HL-60 (cell line): ENCODE measurements at regions not wholly inside any gene's neighbourhood (a gene's known extent, or its start where the extent isn't known, plus 50 kb on each side); places are given as distances from the start of the nearest gene placed in this dataset.

Experiments
- CTCF ChIP-seq: IDR thresholded peaks from one replicate; pipeline ENCODE4 v1.5.1; 2011; ENCODE audit warnings: low read length, control low read depth, inconsistent platforms; ENCODE audit not compliant: insufficient read depth
- POLR2AphosphoS5 ChIP-seq: IDR thresholded peaks from 2 replicates; pipeline ENCODE4 v1.6.1; 2012; ENCODE audit warnings: low read depth
- SPI1 ChIP-seq: IDR thresholded peaks from 2 replicates; pipeline ENCODE4 v1.6.1; 2012; ENCODE audit warnings: low read depth, mild to moderate bottlenecking, borderline replicate concordance
- TF ChIP-seq, protein P1 (sequence below): IDR thresholded peaks from 2 replicates; pipeline ENCODE4 v1.6.1; 2012; ENCODE audit warnings: low read depth; ENCODE audit not compliant: insufficient replicate concordance

DNA sequence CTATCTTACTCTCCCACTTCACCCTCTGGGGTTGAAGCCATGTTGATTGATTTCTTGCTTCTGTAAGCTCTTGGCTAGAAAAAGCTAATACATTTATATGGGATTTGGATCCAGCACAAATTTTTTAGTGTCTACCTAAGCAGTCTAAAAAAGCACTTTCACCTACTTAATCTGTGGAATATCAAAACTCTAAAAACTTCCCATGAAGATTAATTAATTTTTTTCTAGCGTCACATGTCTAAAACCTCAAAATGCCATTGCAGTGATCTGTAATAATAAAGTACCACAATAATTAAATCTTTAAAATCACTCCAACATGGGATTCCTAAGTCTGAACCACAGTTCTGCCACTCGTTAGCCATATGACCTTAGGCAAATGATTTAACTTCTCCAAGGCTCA, 180.1 kb downstream of the EN1 start:
- TF ChIP-seq CTCF (no peak), POLR2AphosphoS5 (no peak), SPI1 (no peak)
- TF ChIP-seq, protein P1, sequence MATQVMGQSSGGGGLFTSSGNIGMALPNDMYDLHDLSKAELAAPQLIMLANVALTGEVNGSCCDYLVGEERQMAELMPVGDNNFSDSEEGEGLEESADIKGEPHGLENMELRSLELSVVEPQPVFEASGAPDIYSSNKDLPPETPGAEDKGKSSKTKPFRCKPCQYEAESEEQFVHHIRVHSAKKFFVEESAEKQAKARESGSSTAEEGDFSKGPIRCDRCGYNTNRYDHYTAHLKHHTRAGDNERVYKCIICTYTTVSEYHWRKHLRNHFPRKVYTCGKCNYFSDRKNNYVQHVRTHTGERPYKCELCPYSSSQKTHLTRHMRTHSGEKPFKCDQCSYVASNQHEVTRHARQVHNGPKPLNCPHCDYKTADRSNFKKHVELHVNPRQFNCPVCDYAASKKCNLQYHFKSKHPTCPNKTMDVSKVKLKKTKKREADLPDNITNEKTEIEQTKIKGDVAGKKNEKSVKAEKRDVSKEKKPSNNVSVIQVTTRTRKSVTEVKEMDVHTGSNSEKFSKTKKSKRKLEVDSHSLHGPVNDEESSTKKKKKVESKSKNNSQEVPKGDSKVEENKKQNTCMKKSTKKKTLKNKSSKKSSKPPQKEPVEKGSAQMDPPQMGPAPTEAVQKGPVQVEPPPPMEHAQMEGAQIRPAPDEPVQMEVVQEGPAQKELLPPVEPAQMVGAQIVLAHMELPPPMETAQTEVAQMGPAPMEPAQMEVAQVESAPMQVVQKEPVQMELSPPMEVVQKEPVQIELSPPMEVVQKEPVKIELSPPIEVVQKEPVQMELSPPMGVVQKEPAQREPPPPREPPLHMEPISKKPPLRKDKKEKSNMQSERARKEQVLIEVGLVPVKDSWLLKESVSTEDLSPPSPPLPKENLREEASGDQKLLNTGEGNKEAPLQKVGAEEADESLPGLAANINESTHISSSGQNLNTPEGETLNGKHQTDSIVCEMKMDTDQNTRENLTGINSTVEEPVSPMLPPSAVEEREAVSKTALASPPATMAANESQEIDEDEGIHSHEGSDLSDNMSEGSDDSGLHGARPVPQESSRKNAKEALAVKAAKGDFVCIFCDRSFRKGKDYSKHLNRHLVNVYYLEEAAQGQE, result no peak
